H1 (cell line): ENCODE measurements at regions not wholly inside any gene's neighbourhood (a gene's known extent, or its start where the extent isn't known, plus 50 kb on each side); places are given as distances from the start of the nearest gene placed in this dataset.

Source experiments
- CTCF ChIA-PET: fragments of 300-600 bp; sonication (Branson Sonifier 250); formaldehyde crosslinking; loops from one replicate; lab custom pipeline; 2021; ENCODE audit not compliant: partially characterized antibody; lab: Charles Lee
- POLR2A ChIA-PET: fragments of 300-600 bp; sonication (Branson Sonifier 250); formaldehyde crosslinking; loops from one replicate; lab custom pipeline; 2021; ENCODE audit warnings: inconsistent platforms; ENCODE audit not compliant: partially characterized antibody; lab: Charles Lee
- DNase-seq, 2 experiments: peaks; one replicate each; pipeline versions ENCODE4 v3.0.0 to v3.0.0-alpha.2; 2010 to 2022; ENCODE audit warnings: low spot score in 2 of 2, low read depth in 1 of 2, mixed read lengths in 1 of 2
- FAIRE-seq: peaks from 2 replicates; lab custom pipeline; 2011; peaks lifted over from hg19 to GRCh38; lab: Jason Lieb, UNC
- H2AFZ ChIP-seq: 2 replicates; pipeline ENCODE4 v1.8.1; 2012; ENCODE audit warnings: low read length, inconsistent platforms
- H2AK5ac ChIP-seq: 2 replicates; pipeline ENCODE4 v1.6.1; 2013; ENCODE audit warnings: low read depth, low read length
- H2BK120ac ChIP-seq: replicated peaks from 2 replicates; pipeline ENCODE3; 2013; ENCODE audit warnings: low read depth, low read length, inconsistent platforms
- H2BK12ac ChIP-seq: 2 replicates; pipeline ENCODE4 v1.6.1; 2013; ENCODE audit warnings: low read depth, low read length
- H2BK15ac ChIP-seq: 2 replicates; pipeline ENCODE4 v1.6.1; 2013; ENCODE audit warnings: low read length
- H2BK20ac ChIP-seq: 2 replicates; pipeline ENCODE4 v1.6.1; 2013; ENCODE audit warnings: low read length
- H2BK5ac ChIP-seq: 2 replicates; pipeline ENCODE4 v1.6.1; 2013; ENCODE audit warnings: low read depth, low read length
- H3K14ac ChIP-seq: 2 replicates; pipeline ENCODE4 v1.6.1; 2013; ENCODE audit warnings: inconsistent platforms; ENCODE audit not compliant: insufficient read length
- H3K18ac ChIP-seq: 2 replicates; pipeline ENCODE4 v1.6.1; 2013; ENCODE audit warnings: low read length; ENCODE audit errors: extremely low read depth
- H3K23ac ChIP-seq: 2 replicates; pipeline ENCODE4 v1.6.1; 2013; ENCODE audit warnings: inconsistent platforms; ENCODE audit not compliant: insufficient read length
- H3K23me2 ChIP-seq: 2 replicates; pipeline ENCODE4 v1.6.1; 2013; ENCODE audit warnings: low read depth, low read length
- H3K27ac ChIP-seq: 2 replicates; pipeline ENCODE4 v1.6.1; 2011; ENCODE audit warnings: low read depth, low read length, inconsistent platforms
- H3K27me3 ChIP-seq, 4 experiments: replicated peaks in 1 of 4; 1 replicate in 1 of 4; 2 replicates in 3 of 4; pipeline versions ENCODE4 v1.6.1 to v1.8.1; 2011 to 2013; ENCODE audit warnings: low read length in 3 of 4, mild to moderate bottlenecking in 3 of 4, inconsistent platforms in 2 of 4, mixed read lengths in 2 of 4, moderate library complexity in 1 of 4; ENCODE audit not compliant: control insufficient read depth in 3 of 4, insufficient read depth in 3 of 4; ENCODE audit errors: extremely low read depth in 1 of 4
- H3K36me3 ChIP-seq, 4 experiments: 2 replicates each; pipeline versions ENCODE4 v1.6.1 to v1.8.1; 2011 to 2013; ENCODE audit warnings: mild to moderate bottlenecking in 4 of 4, low read length in 3 of 4, moderate library complexity in 2 of 4, control low read depth in 1 of 4, inconsistent platforms in 1 of 4; ENCODE audit not compliant: insufficient read depth in 4 of 4, control insufficient read depth in 2 of 4
- H3K4ac ChIP-seq: replicated peaks from 2 replicates; pipeline ENCODE3; 2013; ENCODE audit warnings: low read length, low read depth, mixed read lengths, inconsistent platforms; ENCODE audit not compliant: insufficient read length
- H3K4me1 ChIP-seq, 4 experiments: replicated peaks in 1 of 4; 1 replicate in 1 of 4; 2 replicates in 3 of 4; pipeline versions ENCODE4 v1.6.1 to v1.8.1; 2011 to 2013; ENCODE audit warnings: low read length in 3 of 4, inconsistent platforms in 2 of 4, mixed read lengths in 1 of 4; ENCODE audit not compliant: insufficient read depth in 4 of 4, control insufficient read depth in 3 of 4
- H3K4me2 ChIP-seq, 2 experiments: 2 replicates each; pipeline versions ENCODE4 v1.6.1 to v1.8.1; 2011 to 2013; ENCODE audit warnings: low read depth in 2 of 2, low read length in 2 of 2, control low read depth in 1 of 2, inconsistent platforms in 1 of 2, mild to moderate bottlenecking in 1 of 2; ENCODE audit not compliant: insufficient read depth in 1 of 2
- H3K4me3 ChIP-seq, 4 experiments: fragments of 200-600, 300-600 bp in 1 of 4; sonication (generic), shearing (Covaris generic), sonication (Bioruptor Twin) in 1 of 4; 2 replicates each; pipeline versions ENCODE4 v1.5.1 to v1.8.1; 2011 to 2016; ENCODE audit warnings: low read length in 4 of 4, low read depth in 3 of 4, control low read depth in 2 of 4, inconsistent platforms in 2 of 4, mild to moderate bottlenecking in 2 of 4, mixed read lengths in 1 of 4, moderate library complexity in 1 of 4; ENCODE audit not compliant: insufficient read depth in 2 of 4; ENCODE audit errors: extremely low read depth in 1 of 4
- H3K56ac ChIP-seq: replicated peaks from 2 replicates; pipeline ENCODE3; 2013; ENCODE audit warnings: low read depth, mild to moderate bottlenecking, mixed read lengths, low read length, inconsistent platforms; ENCODE audit not compliant: insufficient read length
- H3K79me1 ChIP-seq: 2 replicates; pipeline ENCODE4 v1.6.1; 2013; ENCODE audit warnings: low read depth, low read length, control low read depth
- H3K79me2 ChIP-seq, 2 experiments: 2 replicates each; pipeline versions ENCODE4 v1.6.1 to v1.8.1; 2012 to 2013; ENCODE audit warnings: low read length in 2 of 2, mild to moderate bottlenecking in 2 of 2, inconsistent platforms in 1 of 2; ENCODE audit not compliant: insufficient read depth in 2 of 2, control insufficient read depth in 1 of 2
- H3K9ac ChIP-seq, 4 experiments: replicated peaks in 1 of 4; 1 replicate in 1 of 4; 2 replicates in 3 of 4; pipeline versions ENCODE4 v1.6.1 to v1.8.1; 2011 to 2013; ENCODE audit warnings: low read depth in 3 of 4, low read length in 3 of 4, control low read depth in 2 of 4, mild to moderate bottlenecking in 2 of 4, moderate library complexity in 2 of 4, inconsistent platforms in 1 of 4; ENCODE audit errors: extremely low read depth in 1 of 4
- H3K9me3 ChIP-seq, 2 experiments: 2 replicates each; pipeline versions ENCODE4 v1.6.1 to v1.8.1; 2012 to 2013; ENCODE audit warnings: mild to moderate bottlenecking in 2 of 2, moderate library complexity in 2 of 2, control low read depth in 1 of 2, inconsistent platforms in 1 of 2, low read depth in 1 of 2, low read length in 1 of 2, mixed read lengths in 1 of 2; ENCODE audit not compliant: insufficient read depth in 2 of 2
- H4K20me1 ChIP-seq, 2 experiments: replicated peaks in 1 of 2; 2 replicates each; pipeline versions ENCODE3 to v1.8.1; 2011 to 2013; ENCODE audit warnings: inconsistent platforms in 2 of 2, low read length in 2 of 2, mild to moderate bottlenecking in 1 of 2; ENCODE audit not compliant: insufficient read depth in 2 of 2, control insufficient read depth in 1 of 2
- H4K5ac ChIP-seq: 2 replicates; pipeline ENCODE4 v1.6.1; 2013; ENCODE audit warnings: low read length, low read depth, mixed read lengths, inconsistent platforms; ENCODE audit not compliant: insufficient read length
- H4K8ac ChIP-seq: 2 replicates; pipeline ENCODE4 v1.8.0; 2013; ENCODE audit warnings: mild to moderate bottlenecking, moderate library complexity, low read length, inconsistent platforms; ENCODE audit not compliant: insufficient read depth; ENCODE audit errors: extremely low read depth
- H4K91ac ChIP-seq: replicated peaks from 2 replicates; pipeline ENCODE3; 2013; ENCODE audit warnings: low read length, mixed read lengths, inconsistent platforms; ENCODE audit not compliant: insufficient read length
- EP300 ChIP-seq, 2 experiments: IDR thresholded peaks; 1 replicate in 1 of 2; 2 replicates in 1 of 2; pipeline ENCODE4 v1.6.1; 2011 to 2012; ENCODE audit warnings: low read depth in 2 of 2, low read length in 2 of 2, mild to moderate bottlenecking in 2 of 2, borderline replicate concordance in 1 of 2, inconsistent platforms in 1 of 2, moderate library complexity in 1 of 2
- POLR2AphosphoS5 ChIP-seq: IDR thresholded peaks from 2 replicates; pipeline ENCODE4 v1.6.1; 2011; ENCODE audit warnings: low read depth, low read length
- RBBP5 ChIP-seq: IDR thresholded peaks from 2 replicates; pipeline ENCODE4 v1.7.1; 2012; ENCODE audit warnings: low read depth, mild to moderate bottlenecking, inconsistent platforms, low read length, moderate library complexity, borderline replicate concordance
- RNF2 ChIP-seq: fragments of 200-900, 300-1000 bp; sonication (generic); IDR thresholded peaks from 2 replicates; pipeline ENCODE4 v1.7.1; 2016; ENCODE audit warnings: borderline replicate concordance, low read depth, mild to moderate bottlenecking, antibody characterized with exemption, low read length; ENCODE audit not compliant: poor library complexity, severe bottlenecking; ENCODE audit errors: missing control alignments
- SP1 ChIP-seq: IDR thresholded peaks from 2 replicates; pipeline ENCODE4 v1.6.1; 2011; ENCODE audit warnings: low read depth, low read length
- WGBS, 2 experiments: shearing (Covaris generic) in 1 of 2; methylation state at CpG; one replicate each; pipeline versions ENCODE4 v1.1.6 to v1.1.7; 2013 to 2015; ENCODE audit warnings: low lambda C conversion rate in 2 of 2, mixed read lengths in 2 of 2, inconsistent platforms in 1 of 2, low coverage in 1 of 2, missing lambda C conversion rate in 1 of 2; ENCODE audit not compliant: insufficient replicate concordance in 2 of 2, insufficient coverage in 1 of 2, insufficient read length in 1 of 2; ENCODE audit errors: extremely low coverage in 1 of 2, missing lambda C conversion rate in 1 of 2; 5-methylcytosine and 5-hydroxymethylcytosine counted together
- TF ChIP-seq, protein P1 (sequence below): IDR thresholded peaks from 2 replicates; pipeline ENCODE4 v1.6.1; 2011; ENCODE audit warnings: low read length, improper control_type of control experiment
- TF ChIP-seq, protein P2 (sequence below), 3 experiments: IDR thresholded peaks; 1 replicate in 2 of 3; 2 replicates in 1 of 3; pipeline versions ENCODE4 v1.5.1 to v1.6.1; 2011; ENCODE audit warnings: low read length in 3 of 3, mild to moderate bottlenecking in 3 of 3, inconsistent platforms in 2 of 3, low read depth in 1 of 3, moderate library complexity in 1 of 3; ENCODE audit not compliant: insufficient read depth in 1 of 3; ENCODE audit errors: control extremely low read depth in 1 of 3

DNA sequence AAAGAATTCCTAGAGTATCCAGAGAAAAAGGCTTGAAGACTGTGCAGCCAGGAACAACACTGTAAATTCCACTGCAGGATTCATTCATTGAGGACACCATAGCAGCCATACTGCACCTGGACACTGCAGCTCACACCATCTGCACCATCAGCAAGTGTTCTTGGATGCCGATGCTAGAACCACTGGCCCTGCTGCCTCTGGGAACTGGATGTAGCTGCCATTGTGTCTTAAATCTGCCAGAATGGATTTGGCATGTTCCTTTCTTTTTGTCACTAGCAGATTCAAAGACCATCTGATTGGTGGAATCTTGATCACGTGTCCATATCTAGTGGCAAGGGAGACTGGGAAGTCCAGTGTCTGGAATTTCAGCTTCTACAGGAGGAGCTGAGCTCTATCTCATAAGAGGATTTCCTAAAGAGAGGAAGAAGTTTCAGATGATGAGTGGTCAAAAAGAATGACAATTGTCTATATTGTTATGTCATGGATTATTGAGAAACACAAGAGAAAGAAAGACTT is 278.3 kb upstream of the ANKRD55 start:
- H2BK20ac ChIP-seq, result no peak overlapping the region
- H3K4me3 ChIP-seq, result no peak overlapping the region
- H3K79me1 ChIP-seq, result no peaks in the 10 kb centered on the region
- no peak for DNase-seq
- H3K9me3 ChIP-seq, result no peaks in the 10 kb centered on the region
- no peak overlapping the region for H3K18ac ChIP-seq
- H2AFZ ChIP-seq, result no peak overlapping the region
- no peaks in the 10 kb centered on the region for H3K79me2 ChIP-seq
- no peaks in the 10 kb centered on the region for H3K4me1 ChIP-seq
- H3K27ac ChIP-seq, result no peak overlapping the region
- 97% methylated on average over 2 of the region's 2 CpGs; no CpG with 5 or more reads in 1 of the 2 experiments for WGBS, 2 experiments
- no peak overlapping the region for H2BK15ac ChIP-seq
- no peak overlapping the region for H2BK12ac ChIP-seq
- no peak overlapping the region for H2BK120ac ChIP-seq
- no peak overlapping the region for H2BK5ac ChIP-seq
- H3K27me3 ChIP-seq, result no peaks in the 10 kb centered on the region
- no peak overlapping the region for H3K9ac ChIP-seq
- H3K4ac ChIP-seq, result no peak overlapping the region
- ChIA-PET POLR2A (no interaction called here), CTCF (no interaction called here)
- no peak overlapping the region for H3K4me2 ChIP-seq
- no peaks in the 10 kb centered on the region for H4K20me1 ChIP-seq
- TF ChIP-seq, protein P1, sequence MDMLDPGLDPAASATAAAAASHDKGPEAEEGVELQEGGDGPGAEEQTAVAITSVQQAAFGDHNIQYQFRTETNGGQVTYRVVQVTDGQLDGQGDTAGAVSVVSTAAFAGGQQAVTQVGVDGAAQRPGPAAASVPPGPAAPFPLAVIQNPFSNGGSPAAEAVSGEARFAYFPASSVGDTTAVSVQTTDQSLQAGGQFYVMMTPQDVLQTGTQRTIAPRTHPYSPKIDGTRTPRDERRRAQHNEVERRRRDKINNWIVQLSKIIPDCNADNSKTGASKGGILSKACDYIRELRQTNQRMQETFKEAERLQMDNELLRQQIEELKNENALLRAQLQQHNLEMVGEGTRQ, result no peak
- TF ChIP-seq RNF2 (no peak), EP300 (IDR thresholded peaks at IDR 0.05; ENCODE audit: borderline replicate concordance in 1 of 2, low read depth in 2 of 2, low read length in 2 of 2) (no peak), RBBP5 (no peak), POLR2AphosphoS5 (no peak), SP1 (no peak)
- TF ChIP-seq, protein P2, sequence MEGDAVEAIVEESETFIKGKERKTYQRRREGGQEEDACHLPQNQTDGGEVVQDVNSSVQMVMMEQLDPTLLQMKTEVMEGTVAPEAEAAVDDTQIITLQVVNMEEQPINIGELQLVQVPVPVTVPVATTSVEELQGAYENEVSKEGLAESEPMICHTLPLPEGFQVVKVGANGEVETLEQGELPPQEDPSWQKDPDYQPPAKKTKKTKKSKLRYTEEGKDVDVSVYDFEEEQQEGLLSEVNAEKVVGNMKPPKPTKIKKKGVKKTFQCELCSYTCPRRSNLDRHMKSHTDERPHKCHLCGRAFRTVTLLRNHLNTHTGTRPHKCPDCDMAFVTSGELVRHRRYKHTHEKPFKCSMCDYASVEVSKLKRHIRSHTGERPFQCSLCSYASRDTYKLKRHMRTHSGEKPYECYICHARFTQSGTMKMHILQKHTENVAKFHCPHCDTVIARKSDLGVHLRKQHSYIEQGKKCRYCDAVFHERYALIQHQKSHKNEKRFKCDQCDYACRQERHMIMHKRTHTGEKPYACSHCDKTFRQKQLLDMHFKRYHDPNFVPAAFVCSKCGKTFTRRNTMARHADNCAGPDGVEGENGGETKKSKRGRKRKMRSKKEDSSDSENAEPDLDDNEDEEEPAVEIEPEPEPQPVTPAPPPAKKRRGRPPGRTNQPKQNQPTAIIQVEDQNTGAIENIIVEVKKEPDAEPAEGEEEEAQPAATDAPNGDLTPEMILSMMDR (IDR thresholded peaks at IDR 0.05; ENCODE audit: control extremely low read depth in 1 of 3, insufficient read depth in 1 of 3, low read depth in 1 of 3, low read length in 3 of 3), result no peak
- TF ChIP-seq, all 59 proteins: peak for 0
- no peak for FAIRE-seq
- no peak overlapping the region for H3K14ac ChIP-seq
- H4K91ac ChIP-seq, result no peak overlapping the region
- H3K36me3 ChIP-seq, result no peaks in the 10 kb centered on the region
- no peak overlapping the region for H2AK5ac ChIP-seq
- H4K5ac ChIP-seq, result no peak overlapping the region
- H3K23ac ChIP-seq, result no peak overlapping the region
- no peaks in the 10 kb centered on the region for H3K23me2 ChIP-seq
- no peak overlapping the region for H3K56ac ChIP-seq
- no peak overlapping the region for H4K8ac ChIP-seq
